GM21526 (cell line): ENCODE measurements at regions not wholly inside any gene's neighbourhood (a gene's known extent, or its start where the extent isn't known, plus 50 kb on each side); places are given as distances from the start of the nearest gene placed in this dataset.

Experiments used
- ATAC-seq: cut with Tn5 transposase; IDR thresholded peaks from one replicate; pipeline ENCODE4 v1.9.1; 2021; ENCODE audit warnings: moderate library complexity; ENCODE audit not compliant: unreplicated experiment, low FRiP score

DNA sequence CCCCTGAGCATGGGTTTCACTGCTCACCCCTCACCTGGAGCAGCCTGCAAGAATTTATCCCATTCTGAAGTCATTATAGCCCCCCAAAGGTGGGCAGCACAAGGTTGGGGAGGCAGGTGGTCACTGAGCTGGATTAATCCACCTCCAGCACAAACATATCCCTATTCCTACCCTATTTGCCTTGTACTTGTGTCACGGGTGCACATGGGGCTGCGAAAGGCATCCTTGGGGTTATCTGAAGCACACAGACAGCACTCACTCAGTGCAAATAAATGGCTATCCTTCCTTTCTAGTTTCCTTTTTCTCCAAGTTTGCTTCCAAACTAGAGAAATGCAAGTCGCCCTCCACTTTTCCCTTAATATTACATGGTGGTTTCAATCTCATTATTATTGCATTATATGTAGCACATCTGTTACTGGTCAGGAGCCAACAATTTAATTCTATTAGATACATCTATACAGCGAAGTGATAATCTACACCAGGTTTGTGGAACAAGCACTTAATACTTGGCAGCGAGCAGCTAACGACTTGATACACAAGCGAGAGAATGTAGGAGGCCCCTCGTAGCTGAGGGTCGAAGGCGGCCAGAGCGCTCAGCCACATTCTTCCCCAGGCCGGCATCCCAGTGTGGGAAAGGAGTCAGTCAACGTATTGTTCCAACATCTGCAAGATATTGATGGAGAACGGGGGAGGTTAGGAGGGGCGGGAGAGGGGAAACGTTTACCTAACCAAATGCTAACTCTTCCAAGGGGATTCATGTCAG lies 121.3 kb upstream of the HABP2 start:
- no peak for ATAC-seq

DNA sequence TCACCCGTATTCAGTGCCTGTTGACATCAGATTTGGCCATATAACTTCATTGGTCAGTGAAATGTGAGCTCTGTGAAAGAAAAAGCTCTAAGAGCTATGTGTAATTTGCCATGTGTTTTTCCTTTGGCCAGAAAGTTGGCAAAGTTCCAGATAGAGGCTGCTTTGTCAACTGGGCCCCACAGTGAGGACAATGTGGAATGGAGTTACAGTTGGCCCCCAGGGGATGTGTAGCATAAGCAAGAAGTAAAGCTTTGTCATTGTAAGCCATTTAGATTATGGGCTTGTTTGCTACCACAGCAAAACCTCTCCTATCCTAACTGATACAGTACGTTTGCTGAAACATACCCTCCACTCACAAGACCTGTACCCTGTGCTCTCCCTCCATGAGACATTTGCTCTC lies 119.1 kb upstream of the HABP2 start:
- no peak for ATAC-seq

GRCh38 chr10:113434315-113434714 lies 118.5 kb upstream of the HABP2 start:
- ATAC-seq = no peak

- ATAC-seq = no peak
Measured at GRCh38 chr10:113434950-113435349, 117.9 kb upstream of the HABP2 start.

DNA sequence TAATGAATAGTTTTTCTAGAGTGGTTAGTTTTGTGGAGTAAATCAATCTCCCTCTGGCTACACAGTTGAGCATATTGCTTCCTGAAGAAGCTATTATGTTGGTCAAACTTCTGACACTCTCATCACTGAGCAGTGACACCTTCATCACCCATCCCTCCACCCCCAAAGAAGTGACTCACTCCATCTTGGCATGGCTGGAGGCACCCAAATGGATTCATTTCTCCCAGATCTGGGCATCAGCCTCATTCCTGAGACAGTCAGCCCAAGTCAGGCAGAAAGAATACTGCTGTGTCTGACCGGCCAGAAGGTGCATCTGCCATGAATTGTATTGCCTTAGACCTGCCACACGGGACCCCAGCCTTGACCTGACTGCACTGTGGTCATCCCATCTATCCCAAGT lies 117.0 kb upstream of the HABP2 start:
- no peak for ATAC-seq

DNA sequence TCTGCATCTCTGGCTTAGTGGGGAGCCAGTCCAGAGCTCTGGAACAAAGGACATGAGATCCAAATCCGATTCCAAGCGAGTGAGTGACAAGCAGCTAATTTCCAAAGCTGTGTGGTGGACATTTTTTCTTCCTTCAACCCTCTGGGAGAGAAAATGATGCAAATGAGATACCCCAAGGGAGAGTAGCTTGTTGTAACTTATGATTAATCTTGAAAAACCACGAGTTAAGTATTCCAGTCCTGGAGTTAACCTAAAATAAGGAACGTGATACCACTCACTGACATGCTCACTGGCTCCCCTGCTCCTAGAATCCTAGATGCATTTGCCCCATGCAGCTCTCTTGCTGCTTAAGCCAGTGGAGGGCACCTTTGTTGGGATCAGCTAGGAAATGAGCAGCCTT lies 116.0 kb upstream of the HABP2 start:
- no peak for ATAC-seq

GRCh38 chr10:113438652-113439051 lies 114.2 kb upstream of the HABP2 start:
- no peak for ATAC-seq

DNA sequence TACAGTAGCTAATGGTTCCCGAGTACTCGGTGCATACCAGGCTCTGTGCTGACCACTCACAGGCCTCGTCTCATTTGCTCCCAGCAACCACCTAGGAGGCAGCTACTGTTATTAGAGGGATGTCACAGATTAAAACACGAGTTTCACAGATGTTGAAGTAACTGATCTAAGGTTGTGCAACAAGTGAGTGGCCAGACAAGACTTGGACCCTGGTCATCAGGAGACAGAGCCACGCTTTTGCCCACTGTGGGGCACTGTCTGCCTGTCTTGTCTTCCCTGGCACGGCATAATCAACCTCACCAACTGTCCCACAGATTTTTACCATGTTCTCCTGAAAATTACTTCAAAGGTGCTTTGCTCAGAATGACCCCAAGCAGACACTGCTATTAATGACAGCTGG lies 111.6 kb upstream of the HABP2 start:
- no peak for ATAC-seq

GRCh38 chr10:113441686-113442270 lies 111.1 kb upstream of the HABP2 start:
- ATAC-seq = no peak

- no peak for ATAC-seq
Measured at GRCh38 chr10:113442336-113442735, 110.5 kb upstream of the HABP2 start.

GRCh38 chr10:113443141-113443925 lies 109.5 kb upstream of the HABP2 start:
- no peak for ATAC-seq

GRCh38 chr10:113444766-113445365 lies 108.0 kb upstream of the HABP2 start:
- ATAC-seq = no peak

DNA sequence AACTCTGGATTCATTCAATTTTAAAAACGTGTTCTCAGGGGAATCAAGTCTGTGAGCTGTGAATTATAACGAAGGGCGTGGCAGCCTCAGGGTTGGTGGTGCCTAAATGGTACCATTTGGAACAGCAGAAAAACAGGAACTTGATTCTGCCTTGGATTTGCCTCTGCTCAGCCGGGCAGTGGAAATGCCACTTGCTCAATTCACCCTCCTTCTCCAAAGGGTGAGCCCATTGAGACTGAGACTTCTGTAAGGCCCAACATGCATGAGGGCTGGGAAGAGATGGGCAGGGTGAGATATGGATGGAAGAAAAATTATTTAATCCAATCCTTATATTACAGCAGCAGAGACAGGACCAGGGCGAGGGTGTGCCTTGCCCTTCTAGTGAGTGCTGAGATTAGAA lies 107.1 kb upstream of the HABP2 start:
- ATAC-seq = no peak

DNA sequence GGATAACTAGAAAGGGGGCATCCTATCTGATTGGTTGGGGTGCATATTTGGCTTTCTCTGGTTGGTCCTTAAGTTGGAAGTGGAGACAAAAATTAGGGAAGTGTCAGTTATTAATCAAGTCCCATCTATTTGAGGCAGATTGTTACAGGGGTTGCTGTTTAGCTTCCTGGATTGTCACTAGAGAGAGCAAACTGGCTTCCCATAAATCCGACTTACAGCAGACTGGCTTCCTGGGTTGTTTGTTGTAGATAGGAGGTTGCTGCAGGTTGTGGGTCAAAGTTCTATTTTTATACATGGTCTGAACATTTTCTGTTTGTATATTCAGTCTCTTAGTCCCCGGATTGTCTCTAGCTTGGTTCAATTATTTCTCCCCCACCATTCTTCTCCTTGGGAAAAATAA lies 106.1 kb upstream of the HABP2 start:
- ATAC-seq = no peak

- ATAC-seq = no peak
Measured at GRCh38 chr10:113447278-113447677, 105.6 kb upstream of the HABP2 start.

DNA sequence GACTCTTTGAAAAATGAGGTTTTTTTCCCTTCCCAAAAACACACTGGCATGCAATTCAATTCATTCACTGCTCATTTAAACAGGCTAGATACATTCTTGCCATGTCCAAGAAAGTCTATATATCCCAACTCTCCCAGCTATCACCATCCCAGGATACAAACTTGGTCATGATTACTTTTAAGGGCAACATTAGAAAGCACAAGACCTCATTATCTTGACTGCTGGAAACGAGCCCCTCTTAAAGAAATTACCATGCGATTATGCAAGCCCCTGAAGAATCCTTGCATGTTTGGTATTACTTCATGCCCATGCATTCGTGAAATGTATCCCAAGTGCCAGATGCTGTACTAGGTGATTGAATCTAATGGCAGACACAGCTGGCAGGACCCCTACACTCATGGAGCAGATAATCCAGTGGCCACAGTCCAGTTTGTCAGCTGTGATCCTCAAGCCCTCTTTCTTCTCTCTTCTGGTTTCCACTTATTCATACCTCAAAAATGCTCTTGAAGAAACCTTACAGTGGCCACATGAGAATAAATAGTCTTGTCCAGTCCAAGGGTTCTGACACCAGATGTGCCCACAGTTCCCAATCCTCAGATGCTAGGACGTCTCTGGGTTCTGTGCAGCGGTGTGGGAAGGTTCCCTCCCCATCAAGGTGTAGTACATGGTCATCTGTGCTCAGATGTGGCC lies 103.7 kb upstream of the HABP2 start:
- ATAC-seq = no peak

DNA sequence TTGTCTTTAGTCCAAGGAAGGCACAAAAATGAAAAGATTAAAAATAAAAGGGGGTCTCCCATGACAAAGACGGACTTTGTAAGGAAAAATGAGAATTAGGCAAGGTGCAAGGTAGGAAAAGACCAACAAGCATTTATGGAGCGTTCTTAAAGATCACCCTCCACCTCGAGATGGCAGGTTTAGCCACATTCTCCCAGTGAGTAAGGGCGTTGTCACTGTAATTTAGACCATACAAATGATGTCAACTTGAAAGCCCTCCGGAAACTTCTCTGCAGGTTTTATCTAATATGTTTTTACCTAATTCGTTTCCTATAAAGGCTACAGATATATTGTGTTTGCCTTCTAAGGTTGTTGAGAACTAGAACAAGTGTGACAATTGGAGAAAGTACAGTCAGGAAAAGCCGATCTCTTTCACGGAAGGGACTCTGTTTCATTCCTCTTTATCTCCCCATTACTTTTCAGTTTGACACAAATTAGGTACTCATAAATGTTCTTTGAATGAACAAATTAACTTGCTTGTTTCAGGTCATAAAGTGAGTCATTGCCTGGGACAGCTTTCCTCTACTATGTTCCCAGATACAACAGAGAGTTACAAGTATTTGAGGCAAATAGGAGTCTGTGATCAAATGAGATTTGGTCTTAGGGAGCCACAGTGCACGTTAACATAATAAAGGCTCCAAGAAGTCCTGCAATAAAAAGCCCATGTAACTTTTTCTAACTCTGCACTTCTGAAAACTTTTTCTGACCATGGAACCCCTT lies 102.6 kb upstream of the HABP2 start:
- no peak for ATAC-seq

GRCh38 chr10:113450906-113451305 lies 101.9 kb upstream of the HABP2 start:
- ATAC-seq = no peak

- ATAC-seq = no peak
Measured at GRCh38 chr10:113452146-113452845, 100.6 kb upstream of the HABP2 start.
